GM08714 (cell line): ENCODE measurements at regions not wholly inside any gene's neighbourhood (a gene's known extent, or its start where the extent isn't known, plus 50 kb on each side); places are given as distances from the start of the nearest gene placed in this dataset.

Source experiments
- H3K4me3 ChIP-seq: fragments of 200-500 bp; sonication (Bioruptor generic); 2 replicates; pipeline ENCODE4 v1.5.1; 2014; ENCODE audit warnings: mild to moderate bottlenecking, low read length, inconsistent platforms
- ZNF274 ChIP-seq: IDR thresholded peaks from 2 replicates; pipeline ENCODE4 v1.6.1; 2012; ENCODE audit warnings: mild to moderate bottlenecking, low read depth, low read length

- TF ChIP-seq ZNF274, result no peak
- H3K4me3 ChIP-seq, result no peak overlapping the region
These were observed 50.9 kb upstream of the AK4 start for GRCh38 chr1:65097076-65097475.
